Upper lobe of left lung (tissue), 6 donors: ENCODE measurements at regions not wholly inside any gene's neighbourhood (a gene's known extent, or its start where the extent isn't known, plus 50 kb on each side); places are given as distances from the start of the nearest gene placed in this dataset.

ENCODE experiments used
- ATAC-seq, 2 donors: fragments of 200-7000 bp; cut with Tn5 transposase; one replicate each; pipeline ENCODE4 v1.9.1; 2022; ENCODE audit warnings: mild to moderate bottlenecking in 2 of 2, moderate library complexity in 2 of 2; ENCODE audit not compliant: low FRiP score in 2 of 2
- DNase-seq, 2 donors: peaks; one replicate each; pipeline ENCODE4 v3.0.0-alpha.2; 2019 to 2020
- H3K27ac ChIP-seq, 4 donors: fragments of 200-600 bp; sonication (generic); one replicate each; pipeline ENCODE4 v1.5.1; 2016 to 2019
- H3K27me3 ChIP-seq, 4 donors: fragments of 200-600 bp; sonication (generic); one replicate each; pipeline ENCODE4 v1.5.1; 2017 to 2019
- H3K36me3 ChIP-seq, 4 donors: fragments of 200-600 bp; sonication (generic); one replicate each; pipeline ENCODE4 v1.5.1; 2016 to 2019
- H3K4me1 ChIP-seq, 4 donors: fragments of 200-600 bp; sonication (generic); one replicate each; pipeline ENCODE4 v1.5.1; 2018 to 2019
- H3K4me3 ChIP-seq, 4 donors: fragments of 200-600 bp; sonication (generic); one replicate each; pipeline ENCODE4 v1.5.1; 2017 to 2019; ENCODE audit warnings: mild to moderate bottlenecking in 2 of 4, moderate library complexity in 1 of 4
- H3K9me3 ChIP-seq, 4 donors: fragments of 200-600 bp; sonication (generic); one replicate each; pipeline ENCODE4 v1.5.1; 2018 to 2019
- EP300 ChIP-seq, 4 donors: sonication (generic); formaldehyde crosslinking; IDR thresholded peaks; one replicate each; pipeline ENCODE4 v1.5.1; 2017; ENCODE audit warnings: antibody characterized with exemption in 4 of 4, control low read depth in 2 of 4
- POLR2A ChIP-seq, 4 donors: fragments of 450-650 bp; IDR thresholded peaks; one replicate each; pipeline ENCODE4 v1.5.1; 2016 to 2017; ENCODE audit warnings: antibody characterized with exemption in 4 of 4, mild to moderate bottlenecking in 2 of 4
- POLR2AphosphoS5 ChIP-seq, 2 donors: sonication (generic); formaldehyde crosslinking; IDR thresholded peaks; one replicate each; pipeline ENCODE4 v1.5.1; 2017; ENCODE audit warnings: antibody characterized with exemption in 2 of 2
- WGBS, 2 donors: methylation state at CpG; one replicate each; pipeline ENCODE4 v1.1.5; 2017 to 2018; 5-methylcytosine and 5-hydroxymethylcytosine counted together
- TF ChIP-seq, protein P1 (sequence below), 6 experiments: fragments of 450-650 bp in 4 of 6; fragments of 200-600 bp in 2 of 6; sonication (generic) in 2 of 6; IDR thresholded peaks; one replicate each; pipeline ENCODE4 v1.5.1; 2016 to 2019; ENCODE audit warnings: antibody characterized with exemption in 6 of 6
- donor health status: DM: no; HTN: no; CAD: no; lungs with moderate emphysema.
- donor health status: DM: no; HTN: yes; CAD: no; lungs with severe emphysema.

DNA sequence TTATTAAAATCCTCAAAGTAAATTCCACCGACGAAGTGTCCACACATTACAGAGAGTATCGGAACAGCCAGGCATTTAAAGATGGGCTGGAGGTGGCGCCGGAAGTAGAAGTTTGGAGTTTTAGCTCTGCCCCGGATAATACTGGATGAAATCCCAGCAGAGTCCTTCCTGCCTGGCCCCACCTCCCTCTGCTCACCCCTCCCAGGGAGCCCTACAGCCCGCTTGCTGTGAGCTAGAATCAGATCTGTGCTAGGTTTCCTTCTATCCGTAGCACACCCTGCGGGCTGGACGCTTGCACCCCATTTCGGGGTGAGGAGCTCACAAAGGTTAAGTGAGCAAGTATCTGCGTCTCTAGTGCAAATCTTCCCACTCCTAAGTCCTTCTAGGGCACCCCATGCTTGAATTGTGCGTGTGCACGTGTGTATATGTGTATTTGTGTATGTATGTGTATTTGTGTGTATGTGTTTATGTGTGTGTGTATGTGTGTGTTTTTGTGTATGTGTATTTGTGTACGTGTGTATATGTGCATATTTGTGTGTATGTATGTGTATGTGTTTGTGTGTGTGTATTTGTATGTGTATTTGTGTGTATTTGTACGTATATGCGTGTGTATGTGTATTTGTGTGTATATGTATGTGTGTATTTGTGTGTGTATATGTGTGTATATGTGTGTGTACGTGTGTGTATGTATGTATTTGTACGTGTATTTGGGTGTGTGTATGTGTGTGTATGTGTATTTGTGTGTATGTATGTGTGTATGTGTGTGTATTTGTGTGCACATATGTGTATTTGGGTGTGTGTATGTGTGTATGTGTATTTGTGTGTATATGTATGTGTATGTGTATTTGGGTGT lies 61.4 kb downstream of the HAPSTR1 start:
- 77 to 85% methylated on average over 19 of the region's 19 CpGs for WGBS, 2 donors
- TF ChIP-seq POLR2A (IDR thresholded peaks at IDR 0.05), result no peak
- TF ChIP-seq, protein P1, sequence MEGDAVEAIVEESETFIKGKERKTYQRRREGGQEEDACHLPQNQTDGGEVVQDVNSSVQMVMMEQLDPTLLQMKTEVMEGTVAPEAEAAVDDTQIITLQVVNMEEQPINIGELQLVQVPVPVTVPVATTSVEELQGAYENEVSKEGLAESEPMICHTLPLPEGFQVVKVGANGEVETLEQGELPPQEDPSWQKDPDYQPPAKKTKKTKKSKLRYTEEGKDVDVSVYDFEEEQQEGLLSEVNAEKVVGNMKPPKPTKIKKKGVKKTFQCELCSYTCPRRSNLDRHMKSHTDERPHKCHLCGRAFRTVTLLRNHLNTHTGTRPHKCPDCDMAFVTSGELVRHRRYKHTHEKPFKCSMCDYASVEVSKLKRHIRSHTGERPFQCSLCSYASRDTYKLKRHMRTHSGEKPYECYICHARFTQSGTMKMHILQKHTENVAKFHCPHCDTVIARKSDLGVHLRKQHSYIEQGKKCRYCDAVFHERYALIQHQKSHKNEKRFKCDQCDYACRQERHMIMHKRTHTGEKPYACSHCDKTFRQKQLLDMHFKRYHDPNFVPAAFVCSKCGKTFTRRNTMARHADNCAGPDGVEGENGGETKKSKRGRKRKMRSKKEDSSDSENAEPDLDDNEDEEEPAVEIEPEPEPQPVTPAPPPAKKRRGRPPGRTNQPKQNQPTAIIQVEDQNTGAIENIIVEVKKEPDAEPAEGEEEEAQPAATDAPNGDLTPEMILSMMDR (IDR thresholded peaks at IDR 0.05), result no peak
- no peak for TF ChIP-seq EP300 (IDR thresholded peaks at IDR 0.05)
- no peak for TF ChIP-seq POLR2AphosphoS5 (IDR thresholded peaks at IDR 0.05)
- ATAC-seq, result no peak

DNA sequence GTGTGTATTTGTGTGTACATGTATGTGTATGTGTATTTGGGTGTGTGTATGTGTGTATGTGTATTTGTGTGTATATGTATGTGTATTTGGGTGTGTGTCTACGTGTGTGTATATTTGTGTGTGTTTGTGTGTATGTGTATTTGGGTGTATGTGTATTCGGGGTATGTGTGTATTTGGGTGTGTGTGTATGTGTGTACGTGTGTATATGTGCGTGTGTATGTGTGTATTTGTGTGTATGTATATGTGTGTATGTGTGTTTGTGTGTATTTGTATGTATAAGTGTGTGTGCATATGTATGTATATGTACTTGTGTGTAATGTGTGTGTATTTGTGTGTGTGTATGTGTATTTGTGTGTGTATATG lies 62.0 kb downstream of the HAPSTR1 start:
- no peaks in the 10 kb centered on the region for H3K9me3 ChIP-seq
- H3K36me3 ChIP-seq, result no peaks in the 10 kb centered on the region
- no peaks in the 10 kb centered on the region for H3K27me3 ChIP-seq
- DNase-seq, result no peak
- H3K27ac ChIP-seq, result no peak overlapping the region
- H3K4me3 ChIP-seq, result no peak overlapping the region
- TF ChIP-seq, protein P1 (IDR thresholded peaks at IDR 0.05), result no peak
- TF ChIP-seq EP300 (IDR thresholded peaks at IDR 0.05), result no peak
- TF ChIP-seq POLR2A (IDR thresholded peaks at IDR 0.05), result no peak
- TF ChIP-seq POLR2AphosphoS5 (IDR thresholded peaks at IDR 0.05), result no peak
- H3K4me1 ChIP-seq, result peaks cover 0 to 15% (median 10%) of the 10 kb centered on the region in 4 donors
- no peak for ATAC-seq
- 71 to 95% methylated on average over 4 of the region's 4 CpGs for WGBS, 2 donors

More for the DNA sequence above, 61.4 kb downstream of the HAPSTR1 start:
- H3K27ac ChIP-seq, result no peak overlapping the region
- H3K4me1 ChIP-seq, result peaks cover under 1 to 15% (median 10%) of the 10 kb centered on the region in 4 donors
- no peak overlapping the region for H3K4me3 ChIP-seq
- no peaks in the 10 kb centered on the region for H3K36me3 ChIP-seq
- H3K27me3 ChIP-seq, result no peaks in the 10 kb centered on the region
- no peaks in the 10 kb centered on the region for H3K9me3 ChIP-seq
- no peak for DNase-seq

- H3K36me3 ChIP-seq, result no peaks in the 10 kb centered on the region
- 64 to 75% methylated on average over 27 to 30 of the region's 30 CpGs for WGBS, 2 donors
- TF ChIP-seq, protein P1 (IDR thresholded peaks at IDR 0.05), result no peak
- no peak for TF ChIP-seq POLR2AphosphoS5 (IDR thresholded peaks at IDR 0.05)
- TF ChIP-seq POLR2A (IDR thresholded peaks at IDR 0.05), result no peak
- TF ChIP-seq EP300 (IDR thresholded peaks at IDR 0.05), result no peak
- H3K4me3 ChIP-seq, result no peak overlapping the region
- no peaks in the 10 kb centered on the region for H3K9me3 ChIP-seq
- no peak overlapping the region for H3K27ac ChIP-seq
- ATAC-seq, result peak; percentile 14 to 32
- peaks cover 0 to 15% (median 10%) of the 10 kb centered on the region in 4 donors for H3K4me1 ChIP-seq
- no peaks in the 10 kb centered on the region for H3K27me3 ChIP-seq
- DNase-seq, result no peak
Observed at GRCh38 chr16:9154567-9155410, 63.3 kb downstream of the HAPSTR1 start.

GRCh38 chr16:9155871-9156270 lies 64.4 kb downstream of the HAPSTR1 start:
- H3K4me1 ChIP-seq, result peaks cover 0 to 15% (median 12%) of the 10 kb centered on the region in 4 donors
- no peak for ATAC-seq
- no peaks in the 10 kb centered on the region for H3K36me3 ChIP-seq
- TF ChIP-seq POLR2AphosphoS5 (IDR thresholded peaks at IDR 0.05), result no peak
- TF ChIP-seq EP300 (IDR thresholded peaks at IDR 0.05), result no peak
- TF ChIP-seq POLR2A (IDR thresholded peaks at IDR 0.05), result no peak
- TF ChIP-seq, protein P1 (IDR thresholded peaks at IDR 0.05), result no peak
- H3K27me3 ChIP-seq, result no peaks in the 10 kb centered on the region
- WGBS, 2 donors, result 77 to 83% methylated on average over 5 of the region's 5 CpGs
- DNase-seq, result no peak
- no peak overlapping the region for H3K27ac ChIP-seq
- no peak overlapping the region for H3K4me3 ChIP-seq
- H3K9me3 ChIP-seq, result no peaks in the 10 kb centered on the region
